IPS-11a (cell line): ENCODE measurements at regions not wholly inside any gene's neighbourhood (a gene's known extent, or its start where the extent isn't known, plus 50 kb on each side); places are given as distances from the start of the nearest gene placed in this dataset.

ENCODE experiments used
- H3K4me3 ChIP-seq: one replicate; pipeline ENCODE4 v1.5.1; 2013; ENCODE audit warnings: low read depth, low read length, control low read depth

DNA sequence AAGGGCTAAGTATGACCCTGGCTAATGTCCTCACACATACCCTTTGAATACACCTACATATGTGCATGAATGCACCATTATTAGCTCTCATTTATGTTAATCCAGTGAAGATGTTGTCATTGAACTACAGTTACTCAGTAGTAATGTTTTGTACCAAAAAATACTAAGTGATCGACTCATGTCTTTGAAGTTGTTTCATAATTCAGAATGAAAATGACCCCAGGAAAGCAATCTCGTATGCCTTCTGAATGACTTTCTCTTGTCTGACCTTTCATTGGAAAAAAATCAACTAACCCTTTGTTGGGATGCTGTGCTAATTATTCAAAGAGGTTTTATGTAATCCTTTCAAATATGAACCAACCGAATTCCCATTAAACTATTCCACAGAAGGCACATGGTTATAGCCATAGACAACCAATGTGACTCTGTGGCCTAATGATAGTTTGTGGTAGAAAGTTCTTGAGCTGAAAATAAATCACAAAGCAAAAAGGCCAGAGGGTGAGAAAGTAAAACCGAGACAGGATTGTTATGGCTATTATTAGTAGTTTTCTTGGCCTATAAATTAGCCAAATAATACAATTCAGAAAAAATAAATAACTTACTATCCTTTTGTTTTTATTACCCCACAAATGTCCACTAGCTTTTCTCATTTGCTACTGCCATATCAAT, 86.8 kb upstream of the STARD13 start:
- no peak overlapping the region for H3K4me3 ChIP-seq

DNA sequence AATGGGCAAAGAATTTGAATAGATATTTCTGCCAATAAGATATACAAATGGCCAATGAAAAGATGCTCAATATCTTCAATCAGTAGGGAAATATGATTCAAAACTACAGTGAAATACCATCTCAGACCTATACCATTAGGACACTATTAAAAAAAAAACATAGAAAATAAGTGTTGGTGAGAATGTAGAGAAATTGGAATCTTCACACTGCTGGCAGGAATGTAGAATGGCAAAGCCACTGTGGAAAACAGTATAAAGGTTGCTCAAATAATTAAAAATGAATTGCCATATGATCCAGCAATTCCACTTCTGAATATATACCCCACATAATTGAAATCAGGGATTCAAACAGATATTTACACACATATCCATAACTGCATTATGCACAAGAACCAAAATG, 88.1 kb upstream of the STARD13 start:
- no peak overlapping the region for H3K4me3 ChIP-seq

DNA sequence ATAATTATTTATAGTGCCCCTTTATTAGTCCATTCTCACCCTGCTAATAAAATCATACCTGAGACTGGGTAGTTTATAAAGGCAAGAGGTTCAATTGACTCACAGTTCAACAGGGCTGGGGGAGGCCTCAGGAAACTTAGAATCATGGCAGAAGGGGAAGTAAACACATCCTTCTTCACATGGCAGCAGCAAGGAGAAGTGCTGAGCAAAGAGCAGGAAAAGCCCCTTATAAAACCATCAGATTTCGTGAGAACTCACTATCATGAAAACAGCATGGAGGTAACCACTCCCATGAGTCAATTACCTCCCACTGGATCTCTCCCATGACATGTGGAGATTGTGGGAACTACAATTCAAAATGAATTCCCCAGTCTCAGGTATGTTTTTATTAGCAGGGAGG, 89.9 kb upstream of the STARD13 start:
- no peak overlapping the region for H3K4me3 ChIP-seq

DNA sequence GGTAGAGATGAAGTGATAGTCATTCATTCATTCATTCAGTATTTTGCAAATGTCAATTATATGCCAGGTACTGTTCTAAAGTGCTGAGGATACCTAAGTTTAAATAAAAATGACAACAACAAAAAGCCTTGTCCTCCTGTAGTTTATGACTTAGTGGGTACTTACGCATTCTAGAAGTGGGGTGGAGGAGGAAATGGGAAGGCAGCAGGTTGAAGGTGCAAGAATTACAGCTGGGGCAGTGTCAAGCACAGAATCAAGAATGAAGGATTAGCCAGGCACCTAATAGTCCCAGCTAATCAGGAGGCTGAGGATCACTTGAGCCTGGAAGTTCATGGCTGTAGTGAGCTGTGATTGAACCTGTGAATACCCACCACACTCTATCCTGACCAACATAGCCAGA, 90.7 kb upstream of the STARD13 start:
- no peak overlapping the region for H3K4me3 ChIP-seq

DNA sequence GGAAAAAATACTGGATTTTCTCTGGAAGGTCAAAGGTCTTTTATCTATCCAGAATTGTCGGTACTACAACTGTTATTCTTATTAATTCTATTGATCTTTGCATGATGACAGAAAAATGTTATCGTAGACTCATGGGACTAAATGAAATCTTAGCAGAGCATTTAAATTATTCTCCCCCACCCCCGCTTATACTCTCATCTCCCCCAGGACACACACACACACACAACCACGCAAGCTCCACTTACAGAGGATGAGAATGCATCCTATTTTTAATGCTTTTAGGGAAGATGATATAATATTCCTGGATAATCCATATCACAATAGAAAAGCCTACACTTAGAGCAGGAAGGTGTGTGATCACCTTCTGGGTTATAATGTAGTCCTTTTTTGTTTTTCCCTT, 91.9 kb upstream of the STARD13 start:
- no peak overlapping the region for H3K4me3 ChIP-seq

DNA sequence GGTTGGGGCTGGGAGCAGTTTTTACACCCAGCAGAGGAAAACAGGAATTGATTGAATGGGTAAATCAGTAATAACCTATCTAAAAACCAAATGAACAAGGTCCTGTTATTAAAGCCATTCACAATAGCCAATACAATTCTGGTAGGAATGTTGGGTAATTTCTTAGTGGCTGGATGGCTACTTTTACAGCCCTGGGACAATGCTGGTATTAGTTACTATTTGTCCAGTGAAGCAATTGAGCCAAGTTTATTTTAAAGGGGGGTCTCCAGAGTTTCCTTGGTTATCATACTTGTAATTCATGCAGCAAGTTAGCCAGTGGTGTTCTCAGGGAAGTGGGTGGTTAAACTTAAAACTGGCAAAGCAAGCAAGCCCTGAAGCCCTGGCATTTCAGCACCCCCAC, 92.3 kb upstream of the STARD13 start:
- H3K4me3 ChIP-seq, result no peak overlapping the region

DNA sequence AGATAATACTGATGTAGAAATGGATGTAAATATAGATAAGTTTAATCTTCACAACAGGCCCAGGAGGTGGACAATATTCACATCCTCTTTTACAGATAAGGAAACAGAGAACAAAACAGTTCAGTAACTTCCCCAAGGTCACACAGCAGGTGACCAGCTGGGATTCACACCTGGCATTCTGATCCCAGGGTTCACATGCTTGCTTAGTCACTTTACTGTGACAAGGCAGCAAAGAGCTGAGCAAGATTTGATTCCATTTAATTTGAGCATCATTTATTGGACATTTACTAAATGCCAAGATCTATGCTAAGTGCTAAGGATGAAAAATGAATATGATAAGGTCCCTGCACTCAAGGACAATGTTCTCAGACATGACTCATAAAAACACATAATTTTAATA, 94.1 kb upstream of the STARD13 start:
- H3K4me3 ChIP-seq, result no peak overlapping the region

DNA sequence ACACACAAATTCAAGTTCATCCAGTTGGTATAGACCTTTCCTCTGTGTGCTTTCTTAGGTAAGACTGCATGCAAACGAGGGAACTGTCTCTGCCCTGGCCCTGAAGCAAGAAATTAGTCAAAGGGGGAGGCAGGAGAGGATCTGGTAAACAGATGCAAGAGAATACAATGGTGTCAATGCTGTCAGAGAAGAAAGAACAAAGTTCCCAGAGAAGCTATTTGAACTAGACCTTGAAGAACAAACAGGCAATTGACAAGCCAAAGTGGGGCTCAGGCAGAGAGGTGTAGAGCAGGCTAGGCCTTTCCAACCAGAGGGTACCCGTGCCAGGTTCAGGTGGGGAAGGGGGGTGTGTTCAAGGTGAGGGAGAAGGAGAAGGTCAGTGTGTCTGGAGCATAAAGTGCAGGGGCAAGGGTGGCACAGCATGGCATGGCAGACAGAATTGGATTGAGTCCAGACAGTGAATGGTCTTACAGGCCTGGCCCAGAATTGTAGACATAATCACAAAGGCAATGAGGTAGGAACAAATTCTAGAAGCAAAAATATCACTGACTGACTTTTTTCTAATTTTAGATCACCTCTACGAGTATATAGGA, 95.0 kb upstream of the STARD13 start:
- no peak overlapping the region for H3K4me3 ChIP-seq

DNA sequence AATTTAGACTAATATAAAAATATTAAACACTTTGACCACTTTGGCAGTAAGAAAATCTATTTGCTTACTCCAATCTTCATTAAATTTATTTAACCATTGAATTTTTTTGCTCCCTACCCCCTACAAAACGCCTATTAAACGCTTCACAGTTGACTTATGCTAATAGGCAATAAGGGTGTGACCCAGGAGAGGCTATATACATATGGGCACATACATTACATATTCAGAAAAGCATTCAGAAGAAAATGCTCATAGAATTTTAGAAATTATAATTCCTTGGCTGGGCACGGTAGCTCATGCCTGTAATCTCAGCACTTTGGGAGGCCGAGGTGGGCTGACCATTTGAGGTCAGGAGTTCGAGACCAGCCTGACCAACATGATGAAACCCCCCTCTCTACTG, 95.6 kb upstream of the STARD13 start:
- H3K4me3 ChIP-seq, result no peak overlapping the region

DNA sequence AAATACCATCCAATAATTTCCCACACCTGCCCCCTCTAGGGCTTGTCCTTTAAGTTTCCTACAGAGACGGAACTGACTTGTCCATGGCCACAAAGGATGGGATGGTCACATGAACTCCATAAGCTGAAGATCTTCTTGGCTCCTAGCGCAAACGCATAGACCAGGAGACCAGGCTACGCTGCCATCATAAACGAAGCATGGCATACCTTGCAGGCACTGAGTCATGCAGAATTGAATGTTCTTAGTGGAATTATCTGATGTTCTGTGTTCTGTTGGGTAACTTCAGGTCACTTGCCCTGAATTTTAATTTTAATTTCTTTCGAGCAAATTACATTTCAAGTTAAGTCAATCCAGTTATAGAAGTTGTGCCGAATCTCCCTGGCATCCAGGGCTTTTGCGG, 96.4 kb upstream of the STARD13 start:
- H3K4me3 ChIP-seq, result no peak overlapping the region

DNA sequence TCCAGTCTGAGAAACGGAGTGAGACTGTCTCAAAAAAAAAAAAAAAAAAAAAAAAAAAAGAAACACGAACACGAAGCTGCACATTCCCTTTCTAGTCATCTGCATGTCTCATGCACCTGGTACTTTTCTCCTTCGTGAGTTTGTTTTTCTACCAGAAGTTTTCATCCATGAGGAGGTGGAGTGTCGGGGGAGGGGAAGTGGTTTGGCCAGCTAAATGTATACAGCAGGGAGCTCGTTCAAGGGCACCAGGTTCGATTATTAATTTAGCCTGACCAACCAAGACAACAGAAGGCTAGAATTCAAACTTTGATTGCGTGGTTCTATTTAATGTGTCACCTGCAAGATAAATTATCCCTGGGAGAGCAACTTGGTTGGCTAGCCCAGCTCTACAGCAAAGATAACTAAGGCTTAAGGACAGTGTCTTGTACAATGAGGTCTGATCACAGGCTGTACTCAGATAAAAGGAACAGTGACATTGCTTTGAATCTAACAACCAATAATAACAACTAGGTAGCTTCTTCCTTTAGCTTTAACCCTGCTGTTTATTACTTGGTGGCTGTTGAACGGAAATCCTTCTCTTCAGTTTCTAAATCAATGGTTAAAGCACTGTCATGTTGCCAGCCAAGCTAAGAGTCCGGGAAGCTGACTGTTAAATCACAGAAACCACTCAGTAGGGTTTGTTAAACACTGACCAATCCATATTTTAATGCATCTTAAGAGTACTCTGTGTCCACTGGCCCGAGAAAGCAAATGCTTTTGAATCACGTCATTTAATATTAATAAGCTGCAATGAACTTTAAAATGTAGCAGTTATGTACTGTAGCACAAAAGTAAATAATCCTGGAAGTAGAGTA, 98.4 kb upstream of the STARD13 start:
- H3K4me3 ChIP-seq, result no peak overlapping the region

DNA sequence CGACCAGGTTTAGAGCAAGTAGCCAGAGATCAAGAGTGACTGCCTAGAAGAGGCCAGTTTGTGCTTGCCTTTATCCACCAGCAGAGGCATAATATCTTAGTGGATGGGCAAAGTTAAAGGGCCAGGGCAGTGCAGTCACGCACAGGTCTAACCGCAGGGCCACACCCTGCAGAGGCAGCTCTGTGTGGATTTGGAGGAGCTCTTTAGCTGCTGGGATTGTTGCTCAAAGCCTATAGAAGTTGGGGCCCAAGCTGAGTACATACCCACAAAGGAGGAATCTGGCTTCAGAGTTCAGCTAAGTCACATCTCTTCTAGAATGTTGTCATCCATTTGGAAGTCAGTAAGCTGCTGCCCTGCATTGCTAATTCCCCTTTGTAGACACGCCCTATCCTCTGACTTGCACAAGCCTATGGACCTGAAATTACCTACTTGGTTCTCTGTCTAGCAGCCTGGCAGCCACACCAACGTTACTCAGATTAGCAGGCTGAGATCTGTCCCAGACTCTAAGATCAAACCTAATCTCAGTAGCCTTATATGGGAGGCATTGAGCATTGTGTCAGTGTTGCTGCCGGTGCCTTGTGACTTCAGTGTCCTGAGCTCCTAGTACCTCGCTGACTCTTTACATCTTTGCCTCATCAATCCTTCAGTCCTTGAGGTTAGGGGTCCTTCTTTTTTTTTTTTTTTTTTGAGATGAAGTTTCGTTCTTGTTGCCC, 102.9 kb upstream of the STARD13 start:
- no peak overlapping the region for H3K4me3 ChIP-seq

DNA sequence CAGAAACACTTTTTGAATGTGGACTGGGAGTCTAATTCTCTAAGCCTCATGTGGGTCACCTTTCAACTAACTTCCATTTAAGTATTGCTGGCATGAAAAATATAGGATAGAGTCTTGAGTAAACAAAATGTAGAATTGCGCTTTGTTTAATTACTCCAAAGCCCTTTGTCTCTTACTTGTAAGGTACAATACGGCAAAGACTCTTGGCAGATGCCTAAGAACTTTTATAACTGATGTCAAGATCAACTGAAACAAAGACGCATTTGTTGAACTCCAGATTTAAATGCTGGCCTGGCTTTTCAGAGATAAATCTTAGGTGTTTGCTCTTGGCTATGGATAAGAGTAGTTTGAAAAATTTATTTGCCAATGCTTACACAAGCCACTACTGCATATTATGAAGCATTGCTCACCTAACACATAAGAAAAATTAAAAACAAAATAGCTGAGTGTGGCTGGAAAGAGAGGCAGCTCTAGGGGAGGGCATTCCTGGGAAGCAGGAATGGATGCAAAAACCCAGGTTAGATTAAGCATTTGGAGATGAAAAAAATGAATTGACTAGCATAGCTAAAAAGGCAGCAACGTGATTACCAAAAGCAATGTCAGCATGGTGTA, 107.3 kb upstream of the STARD13 start:
- no peak overlapping the region for H3K4me3 ChIP-seq

DNA sequence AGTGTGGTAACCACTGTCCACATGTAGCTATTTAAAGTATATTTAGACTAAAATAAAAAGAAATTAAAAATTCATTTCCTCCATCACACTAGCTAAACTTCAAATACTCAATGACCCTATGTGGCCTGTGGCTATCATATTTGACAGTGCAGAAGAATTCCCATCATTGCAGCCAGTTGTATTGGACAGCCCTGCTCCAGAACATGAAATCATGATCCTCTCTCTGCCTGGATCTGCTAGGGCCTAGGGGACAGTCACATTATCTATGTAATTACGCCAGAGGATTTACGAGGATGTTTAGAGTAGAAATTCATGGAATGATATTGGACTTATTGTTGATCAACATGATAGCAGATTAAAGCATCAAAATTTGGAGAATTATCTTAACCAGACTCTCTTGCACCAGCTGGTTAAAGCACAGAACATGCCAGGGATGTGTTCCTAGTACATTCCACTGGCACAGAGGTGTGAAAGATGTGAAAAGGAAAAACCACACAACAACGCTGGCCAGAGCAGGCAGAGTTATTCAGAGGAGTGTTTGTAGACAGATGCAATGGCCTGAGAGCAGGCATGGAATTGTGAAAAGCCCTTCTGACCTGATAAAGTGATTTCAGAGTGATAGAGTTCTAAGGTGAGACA, 108.9 kb upstream of the STARD13 start:
- no peak overlapping the region for H3K4me3 ChIP-seq

DNA sequence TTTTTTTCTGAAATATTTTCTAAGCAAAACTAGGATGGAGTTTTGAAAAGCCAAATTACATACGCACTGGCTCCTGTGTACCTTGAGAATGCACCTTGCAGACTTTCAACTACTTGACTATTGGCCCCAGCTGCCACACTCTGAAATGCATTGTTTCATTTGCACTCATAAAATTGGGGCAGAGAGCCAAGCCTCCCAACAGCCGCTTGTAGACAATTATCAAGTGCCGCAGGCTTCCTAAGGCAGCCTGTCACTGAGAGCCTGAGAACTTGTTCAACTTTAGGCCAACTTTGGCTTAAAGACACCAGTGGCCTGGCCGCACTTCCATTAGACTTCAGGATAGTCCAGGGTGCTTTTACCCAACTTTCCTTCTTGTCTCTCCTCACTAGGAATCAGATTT, 115.7 kb upstream of the STARD13 start:
- H3K4me3 ChIP-seq, result no peak overlapping the region

DNA sequence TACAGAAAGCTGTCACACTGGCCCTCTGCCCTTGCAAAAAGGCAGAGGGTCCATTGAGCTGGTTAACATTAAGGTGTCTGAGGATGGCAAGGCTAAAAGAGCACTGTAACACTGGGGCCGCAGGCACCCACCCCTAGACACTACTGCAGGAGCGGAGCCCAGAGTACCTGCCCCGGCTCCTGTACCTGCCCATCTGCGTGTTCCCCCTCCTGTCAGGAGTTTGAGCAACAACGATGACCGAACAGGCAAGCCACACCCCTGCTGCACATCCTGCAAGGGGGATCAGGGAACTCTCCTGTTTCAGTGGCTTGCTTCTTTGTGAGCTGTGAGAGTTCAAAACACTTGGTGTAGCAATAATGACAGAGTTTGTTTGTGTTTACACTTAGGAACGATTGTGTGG, 117.4 kb upstream of the STARD13 start:
- no peak overlapping the region for H3K4me3 ChIP-seq

DNA sequence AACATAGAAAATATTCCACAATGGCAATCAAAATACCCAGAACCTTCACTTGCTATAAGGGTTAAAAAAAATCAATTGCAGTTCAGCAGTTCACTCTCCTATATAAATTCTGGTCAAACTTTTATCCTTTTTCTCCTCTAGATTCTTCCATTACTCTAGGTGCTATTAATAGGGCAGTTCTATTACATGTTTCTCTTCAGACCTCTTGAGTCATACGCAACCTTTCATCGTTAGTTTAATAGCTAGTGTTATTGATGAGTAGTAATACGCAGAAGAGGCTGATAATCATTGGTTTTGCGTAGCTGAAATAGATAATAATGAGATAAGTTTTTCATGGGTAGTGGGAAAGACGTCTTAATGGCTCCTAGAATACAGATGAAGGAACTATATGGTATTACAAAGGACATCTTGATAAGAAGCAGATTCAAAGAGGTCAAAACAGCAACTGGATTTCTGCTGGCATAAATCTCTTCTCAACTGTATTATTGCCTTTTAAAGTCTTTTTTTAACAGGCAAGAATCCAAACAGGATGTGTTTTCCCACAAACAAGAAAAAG, 118.3 kb upstream of the STARD13 start:
- no peak overlapping the region for H3K4me3 ChIP-seq

DNA sequence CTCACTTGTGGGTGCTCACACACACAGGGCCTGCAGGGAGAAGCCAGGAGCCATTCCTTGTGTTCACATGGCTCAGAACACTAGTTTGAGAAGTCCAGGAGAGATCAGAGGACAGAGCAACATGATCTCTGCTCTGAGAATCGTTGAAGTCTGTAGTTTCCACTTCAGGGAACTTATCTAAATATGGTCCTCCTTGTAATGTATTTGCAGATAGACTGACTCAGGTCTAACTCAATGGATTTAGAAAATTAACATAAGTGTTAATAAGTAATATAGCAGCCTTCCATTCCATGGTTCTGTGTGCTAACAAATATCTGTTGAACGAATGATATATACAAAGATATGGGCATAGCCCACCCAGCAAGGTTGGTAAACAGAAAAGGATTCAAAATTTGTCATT, 119.8 kb upstream of the STARD13 start:
- H3K4me3 ChIP-seq, result no peak overlapping the region

DNA sequence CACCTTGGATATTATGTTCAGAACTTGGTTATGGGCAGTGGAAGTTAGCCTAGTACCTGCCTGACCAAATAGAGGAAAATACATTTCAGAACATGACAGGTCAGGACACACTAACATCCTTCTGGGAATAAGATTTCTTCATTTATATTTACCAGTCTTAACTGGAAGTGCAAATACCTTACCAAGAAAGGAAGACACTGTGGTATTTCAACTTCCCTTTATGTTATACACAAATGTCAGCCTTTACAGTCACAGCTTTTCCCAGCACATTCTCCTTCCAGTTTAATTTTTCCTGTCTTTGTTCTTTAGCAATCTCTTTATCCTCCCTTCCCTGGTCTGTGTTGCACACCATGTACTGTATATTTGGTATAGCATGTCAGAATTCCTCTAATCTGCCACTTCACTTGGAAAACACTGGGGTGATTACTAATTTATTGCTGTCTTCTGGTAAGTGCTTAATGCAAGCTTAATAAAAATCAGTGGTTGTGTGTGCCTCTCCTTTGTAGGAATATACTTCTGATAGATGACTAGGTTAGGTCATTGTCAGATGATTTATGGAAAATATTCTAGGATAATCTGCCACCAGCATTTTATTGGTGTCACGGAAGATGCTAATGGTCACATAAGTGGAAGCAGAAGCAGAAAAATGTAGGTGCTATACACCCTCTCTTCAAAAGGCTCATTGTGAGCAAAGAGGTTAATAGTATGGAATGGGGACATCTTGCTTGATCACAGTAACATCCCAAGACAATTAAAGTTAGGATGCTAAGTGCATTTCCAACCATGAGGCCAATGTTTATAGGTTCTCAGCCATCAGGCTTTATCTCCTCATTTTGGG, 124.3 kb upstream of the STARD13 start:
- no peak overlapping the region for H3K4me3 ChIP-seq

DNA sequence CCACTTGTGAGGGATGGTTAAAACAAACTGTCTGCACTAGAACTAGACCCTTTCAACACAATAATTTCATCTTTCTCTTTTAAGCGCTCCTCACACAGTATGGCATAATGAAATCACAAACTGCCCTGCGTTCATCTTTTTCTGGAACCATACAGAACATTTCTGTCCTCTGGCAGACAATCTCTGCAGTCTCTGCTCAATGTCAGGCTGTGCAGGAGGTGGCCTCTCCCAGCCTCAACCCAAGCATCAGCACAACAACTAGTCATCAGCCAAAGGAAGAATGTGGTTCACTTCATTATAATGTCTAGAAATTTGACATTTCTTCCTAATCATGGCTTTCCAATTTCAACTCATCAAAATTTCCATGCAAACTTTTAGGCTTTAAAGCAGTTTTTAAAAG, 125.1 kb upstream of the STARD13 start:
- H3K4me3 ChIP-seq, result no peak overlapping the region
